ENCODE measurements at regions not wholly inside any gene's neighbourhood (a gene's known extent, or its start where the extent isn't known, plus 50 kb on each side); places are given as distances from the start of the nearest gene placed in this dataset.

DNA sequence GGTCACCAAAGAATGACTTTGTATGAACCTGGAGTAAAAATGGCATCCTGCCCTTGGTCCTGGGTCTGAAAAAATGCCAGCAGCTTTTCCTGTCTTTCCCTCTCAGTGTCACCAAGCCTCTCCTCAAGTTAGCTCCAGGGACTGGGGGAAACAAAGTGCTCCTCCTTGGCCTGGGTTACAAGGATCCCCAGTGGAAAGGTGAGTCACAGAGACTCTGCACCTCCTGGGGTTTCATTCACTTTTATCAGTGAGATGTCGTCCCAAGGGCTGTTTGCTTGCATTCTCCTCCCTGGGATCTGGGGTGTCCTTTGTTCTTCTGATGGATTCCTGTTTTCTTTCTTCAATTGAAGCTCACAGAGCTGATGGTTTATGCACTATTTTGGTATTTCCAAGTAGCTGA lies 93.2 kb upstream of the CSNK1A1L start:
- intact Hi-C loops (cut with micrococcal nuclease), result no loop called here
- CTCF ChIA-PET, result no interaction called here

DNA sequence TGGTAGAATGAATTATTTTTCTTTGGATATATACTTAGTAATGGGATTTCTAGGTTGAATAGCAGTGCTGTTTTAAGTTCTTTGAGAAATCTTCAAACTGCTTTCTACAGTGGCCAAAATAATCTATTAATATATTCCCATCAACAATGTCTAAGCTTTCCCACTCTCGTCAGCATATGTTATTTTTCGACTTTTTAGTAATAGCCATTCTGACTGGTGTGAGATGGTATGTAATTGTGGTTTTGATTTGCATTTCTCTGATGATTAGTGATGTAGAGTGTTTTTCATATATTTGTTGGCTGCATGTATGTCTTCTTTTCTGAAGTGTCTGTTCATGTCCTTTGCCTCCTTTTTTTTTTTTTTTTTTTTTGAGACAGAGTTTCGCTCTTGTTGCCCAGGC lies 90.2 kb upstream of the CSNK1A1L start:
- Mint-ChIP-seq H3K9me3 (ENCODE audit: unreplicated experiment) (no peaks in the 10 kb centered on the region), H3K36me3 (ENCODE audit: insufficient read depth, unreplicated experiment) (no peaks in the 10 kb centered on the region), H3K4me3 (ENCODE audit: unreplicated experiment) (no peak overlapping the region), H3K27ac (ENCODE audit: low read depth, unreplicated experiment) (no peak overlapping the region), H3K27me3 (ENCODE audit: insufficient read depth, unreplicated experiment) (no peaks in the 10 kb centered on the region), H3K4me1 (ENCODE audit: insufficient read depth, unreplicated experiment) (peaks cover 27% of the 10 kb centered on the region)
- intact Hi-C loops (cut with micrococcal nuclease), result no loop called here
- no peak for DNase-seq (ENCODE audit: unreplicated experiment)
- no TSS peak for BruUV-seq (replicated peaks)
- ChIA-PET POLR2A (no interaction called here), CTCF (no interaction called here)
- TF ChIP-seq, protein P1, sequence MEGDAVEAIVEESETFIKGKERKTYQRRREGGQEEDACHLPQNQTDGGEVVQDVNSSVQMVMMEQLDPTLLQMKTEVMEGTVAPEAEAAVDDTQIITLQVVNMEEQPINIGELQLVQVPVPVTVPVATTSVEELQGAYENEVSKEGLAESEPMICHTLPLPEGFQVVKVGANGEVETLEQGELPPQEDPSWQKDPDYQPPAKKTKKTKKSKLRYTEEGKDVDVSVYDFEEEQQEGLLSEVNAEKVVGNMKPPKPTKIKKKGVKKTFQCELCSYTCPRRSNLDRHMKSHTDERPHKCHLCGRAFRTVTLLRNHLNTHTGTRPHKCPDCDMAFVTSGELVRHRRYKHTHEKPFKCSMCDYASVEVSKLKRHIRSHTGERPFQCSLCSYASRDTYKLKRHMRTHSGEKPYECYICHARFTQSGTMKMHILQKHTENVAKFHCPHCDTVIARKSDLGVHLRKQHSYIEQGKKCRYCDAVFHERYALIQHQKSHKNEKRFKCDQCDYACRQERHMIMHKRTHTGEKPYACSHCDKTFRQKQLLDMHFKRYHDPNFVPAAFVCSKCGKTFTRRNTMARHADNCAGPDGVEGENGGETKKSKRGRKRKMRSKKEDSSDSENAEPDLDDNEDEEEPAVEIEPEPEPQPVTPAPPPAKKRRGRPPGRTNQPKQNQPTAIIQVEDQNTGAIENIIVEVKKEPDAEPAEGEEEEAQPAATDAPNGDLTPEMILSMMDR (IDR thresholded peaks at IDR 0.05; ENCODE audit: unreplicated experiment), result no peak

More for the DNA sequence above, 93.2 kb upstream of the CSNK1A1L start:
- H3K27me3 Mint-ChIP-seq (ENCODE audit: insufficient read depth, unreplicated experiment), result no peaks in the 10 kb centered on the region
- no peaks in the 10 kb centered on the region for H3K9me3 Mint-ChIP-seq (ENCODE audit: unreplicated experiment)
- no peaks in the 10 kb centered on the region for H3K36me3 Mint-ChIP-seq (ENCODE audit: insufficient read depth, unreplicated experiment)
- BruUV-seq (replicated peaks), result no TSS peak
- TF ChIP-seq, protein P1 (IDR thresholded peaks at IDR 0.05; ENCODE audit: unreplicated experiment), result no peak
- H3K4me3 Mint-ChIP-seq (ENCODE audit: unreplicated experiment), result no peak overlapping the region
- no peak for DNase-seq (ENCODE audit: unreplicated experiment)
- no peak overlapping the region for H3K27ac Mint-ChIP-seq (ENCODE audit: low read depth, unreplicated experiment)
- POLR2A ChIA-PET, result no interaction called here
- H3K4me1 Mint-ChIP-seq (ENCODE audit: insufficient read depth, unreplicated experiment), result peaks cover 23% of the 10 kb centered on the region

DNA sequence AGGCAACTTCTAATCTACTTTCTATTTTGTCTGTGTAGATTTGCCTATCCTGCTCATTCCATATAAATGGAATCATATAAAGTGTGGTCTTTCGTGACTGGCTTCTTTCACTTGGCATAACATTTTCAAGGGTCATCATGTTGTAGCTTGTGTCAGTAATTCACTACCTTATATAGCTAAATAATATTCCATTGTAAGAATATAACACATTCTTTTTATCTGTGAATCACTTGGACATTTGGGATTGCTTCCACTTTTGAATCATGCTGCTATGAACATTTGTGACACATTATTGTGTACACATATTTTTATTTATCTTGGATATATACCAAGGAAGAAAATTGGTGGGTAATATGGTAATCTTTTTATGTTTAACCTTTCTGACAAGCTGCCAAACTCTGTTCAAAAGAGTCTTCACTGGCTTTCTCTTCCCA lies 89.0 kb upstream of the CSNK1A1L start:
- Mint-ChIP-seq H3K4me3 (ENCODE audit: unreplicated experiment) (no peak overlapping the region), H3K27ac (ENCODE audit: low read depth, unreplicated experiment) (peak overlapping the region; percentile 81), H3K27me3 (ENCODE audit: insufficient read depth, unreplicated experiment) (no peaks in the 10 kb centered on the region), H3K4me1 (ENCODE audit: insufficient read depth, unreplicated experiment) (peaks cover 27% of the 10 kb centered on the region), H3K36me3 (ENCODE audit: insufficient read depth, unreplicated experiment) (no peaks in the 10 kb centered on the region), H3K9me3 (ENCODE audit: unreplicated experiment) (no peaks in the 10 kb centered on the region)
- intact Hi-C loops (cut with micrococcal nuclease), result no loop called here
- ChIA-PET POLR2A (interaction anchor here (0.6 kb wide), 1 partner anchor 119 kb away, joined by 5 read pairs; no protein-coding TSS in a partner anchor), CTCF (interaction anchor here (0.6 kb wide), 1 partner anchor 32 kb away, joined by 3 read pairs; no protein-coding TSS in a partner anchor)
- no TSS peak for BruUV-seq (replicated peaks)
- DNase-seq (ENCODE audit: unreplicated experiment), result peak; percentile 69
- TF ChIP-seq, protein P1 (IDR thresholded peaks at IDR 0.05; ENCODE audit: unreplicated experiment), result no peak

DNA sequence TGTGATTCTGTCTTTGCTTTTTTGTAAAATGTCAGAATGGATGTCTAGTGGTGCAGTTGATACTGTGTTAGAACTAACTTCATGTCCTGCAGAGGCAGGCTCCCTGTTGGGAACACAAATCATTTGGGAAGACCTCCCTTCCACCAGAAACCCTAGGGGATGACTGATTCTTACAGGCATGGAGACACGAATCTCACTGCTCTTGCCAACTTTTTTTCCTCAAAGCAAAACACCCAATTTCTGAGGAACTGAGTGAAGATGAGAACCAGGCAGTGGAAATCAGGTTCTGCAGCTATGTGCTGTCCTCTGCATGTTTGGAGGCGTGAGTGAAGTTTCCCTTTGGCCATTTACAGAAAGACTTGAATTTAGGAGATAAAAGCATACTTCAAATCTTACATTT lies 87.5 kb upstream of the CSNK1A1L start:
- Mint-ChIP-seq H3K27me3 (ENCODE audit: insufficient read depth, unreplicated experiment) (no peaks in the 10 kb centered on the region), H3K4me3 (ENCODE audit: unreplicated experiment) (no peak overlapping the region), H3K9me3 (ENCODE audit: unreplicated experiment) (peaks cover 5% of the 10 kb centered on the region), H3K27ac (ENCODE audit: low read depth, unreplicated experiment) (no peak overlapping the region), H3K4me1 (ENCODE audit: insufficient read depth, unreplicated experiment) (peaks cover 27% of the 10 kb centered on the region), H3K36me3 (ENCODE audit: insufficient read depth, unreplicated experiment) (no peaks in the 10 kb centered on the region)
- no peak for DNase-seq (ENCODE audit: unreplicated experiment)
- CTCF ChIA-PET, result no interaction called here
- POLR2A ChIA-PET, result no interaction called here
- no TSS peak for BruUV-seq (replicated peaks)
- intact Hi-C loops (cut with micrococcal nuclease), result no loop called here
- TF ChIP-seq, protein P1 (IDR thresholded peaks at IDR 0.05; ENCODE audit: unreplicated experiment), result no peak

All from MCF 10A (cell line).